ENCODE measurements at regions not wholly inside any gene's neighbourhood (a gene's known extent, or its start where the extent isn't known, plus 50 kb on each side); places are given as distances from the start of the nearest gene placed in this dataset.

- Histone ChIP-seq H3K27ac (ENCODE audit: low read depth in 1 of 2, low read length in 2 of 2) (peak overlapping the region in 1 of 2 donors; percentile 28), H3K9ac (ENCODE audit: low read depth in 1 of 2, low read length in 2 of 2) (no peak overlapping the region), H3K27me3 (ENCODE audit: control insufficient read depth in 4 of 4, insufficient read depth in 4 of 4, low read length in 3 of 4) (no peaks in the 10 kb centered on the region), H3K36me3 (ENCODE audit: control insufficient read depth in 4 of 4, insufficient read depth in 3 of 4, low read depth in 1 of 4, low read length in 3 of 4) (no peaks in the 10 kb centered on the region), H3K4me3 (ENCODE audit: low read depth in 1 of 3, low read length in 3 of 3) (no peak overlapping the region), H3K9me3 (ENCODE audit: control insufficient read depth in 4 of 4, low read length in 3 of 4) (no peaks in the 10 kb centered on the region), H3K4me1 (ENCODE audit: control insufficient read depth in 4 of 4, insufficient read depth in 4 of 4, low read length in 3 of 4) (peaks cover 24 to 69% (median 51%) of the 10 kb centered on the region in 4 donors)
- WGBS: 71% methylated on average over 15 of the region's 15 CpGs
- no peak for TF ChIP-seq EGR1 (IDR thresholded peaks at IDR 0.05; ENCODE audit: low read depth in 2 of 2)
- TF ChIP-seq HNF4A (conservative IDR thresholded peaks at IDR 0.05): no peak
- no peak for TF ChIP-seq JUND (IDR thresholded peaks at IDR 0.05)
- DNase-seq (ENCODE audit: low spot score): no peak
These were observed 188.3 kb downstream of the SEC14L1 start for GRCh38 chr17:77328823-77329740.

GRCh38 chr17:77329741-77330531 lies 189.2 kb downstream of the SEC14L1 start:
- H3K9ac ChIP-seq (ENCODE audit: low read depth in 1 of 2, low read length in 2 of 2): no peak overlapping the region
- H3K9me3 ChIP-seq (ENCODE audit: control insufficient read depth in 4 of 4, low read length in 3 of 4): no peaks in the 10 kb centered on the region
- H3K27ac ChIP-seq (ENCODE audit: low read depth in 1 of 2, low read length in 2 of 2): no peak overlapping the region
- no peaks in the 10 kb centered on the region for H3K36me3 ChIP-seq (ENCODE audit: control insufficient read depth in 4 of 4, insufficient read depth in 3 of 4, low read depth in 1 of 4, low read length in 3 of 4)
- no peak for DNase-seq (ENCODE audit: low spot score)
- WGBS: 84% methylated on average over 21 of the region's 21 CpGs
- H3K4me3 ChIP-seq (ENCODE audit: low read depth in 1 of 3, low read length in 3 of 3): no peak overlapping the region
- no peak for TF ChIP-seq RXRA (IDR thresholded peaks at IDR 0.05)
- no peak for TF ChIP-seq FOXA2 (IDR thresholded peaks at IDR 0.05)
- no peak for TF ChIP-seq JUND (IDR thresholded peaks at IDR 0.05)
- TF ChIP-seq HNF4A (conservative IDR thresholded peaks at IDR 0.05): no peak
- TF ChIP-seq ZBTB33 (IDR thresholded peaks at IDR 0.05): no peak
- TF ChIP-seq HNF4G (IDR thresholded peaks at IDR 0.05): no peak
- no peak for TF ChIP-seq NR2F2 (IDR thresholded peaks at IDR 0.05)
- TF ChIP-seq TAF1 (conservative IDR thresholded peaks at IDR 0.05): no peak
- TF ChIP-seq YY1 (IDR thresholded peaks at IDR 0.05): no peak
- no peak for TF ChIP-seq SP1 (IDR thresholded peaks at IDR 0.05)
- TF ChIP-seq MAX (IDR thresholded peaks at IDR 0.05): no peak
- no peak for TF ChIP-seq EGR1 (IDR thresholded peaks at IDR 0.05; ENCODE audit: low read depth in 2 of 2)
- no peak for TF ChIP-seq CTCF (IDR thresholded peaks at IDR 0.05; ENCODE audit: low read depth, low read length, missing input control)
- no peak for TF ChIP-seq RAD21 (IDR thresholded peaks at IDR 0.05)
- no peak for TF ChIP-seq ATF3 (IDR thresholded peaks at IDR 0.05)
- TF ChIP-seq REST (IDR thresholded peaks at IDR 0.05): no peak
- TF ChIP-seq GABPA (IDR thresholded peaks at IDR 0.05 in 1 of 2, conservative IDR thresholded peaks at IDR 0.05 in 1 of 2): no peak
- TF ChIP-seq FOXA1 (IDR thresholded peaks at IDR 0.05): no peak
- H3K4me1 ChIP-seq (ENCODE audit: control insufficient read depth in 4 of 4, insufficient read depth in 4 of 4, low read length in 3 of 4): peaks cover 24 to 64% (median 49%) of the 10 kb centered on the region in 4 donors
- no peaks in the 10 kb centered on the region for H3K27me3 ChIP-seq (ENCODE audit: control insufficient read depth in 4 of 4, insufficient read depth in 4 of 4, low read length in 3 of 4)

All from liver (tissue), 8 donors.